ENCODE measurements at regions not wholly inside any gene's neighbourhood (a gene's known extent, or its start where the extent isn't known, plus 50 kb on each side); places are given as distances from the start of the nearest gene placed in this dataset.

DNA sequence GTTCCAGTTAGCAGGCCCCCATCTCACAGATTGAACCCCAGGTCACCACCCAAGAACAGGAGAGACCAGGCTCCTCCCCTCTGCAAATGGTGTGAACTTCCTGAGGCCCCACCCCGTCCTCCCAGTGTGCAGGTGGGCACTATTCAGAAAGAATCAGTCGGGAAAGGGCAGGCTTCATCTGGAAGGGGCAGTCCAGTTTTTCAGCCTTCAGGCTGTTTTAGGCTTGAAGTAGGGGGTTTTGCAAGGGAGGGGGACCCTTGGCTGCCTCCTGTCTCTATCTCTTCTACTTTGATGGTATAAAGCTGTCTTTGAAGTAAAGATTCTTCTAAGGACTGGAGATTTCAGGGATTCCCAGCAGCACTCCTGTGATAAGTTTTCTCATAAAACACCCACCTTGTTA is 267.6 kb downstream of the RND3 start:
- Histone ChIP-seq H3K27me3 (ENCODE audit: low read depth) (no peaks in the 10 kb centered on the region), H3K27ac (replicated peaks) (no peak overlapping the region), H3K36me3 (no peaks in the 10 kb centered on the region), H3K9me3 (replicated peaks) (no peaks in the 10 kb centered on the region), H3K4me1 (no peaks in the 10 kb centered on the region), H3K4me3 (no peak overlapping the region)
- no peak for DNase-seq
- TF ChIP-seq, protein P1, sequence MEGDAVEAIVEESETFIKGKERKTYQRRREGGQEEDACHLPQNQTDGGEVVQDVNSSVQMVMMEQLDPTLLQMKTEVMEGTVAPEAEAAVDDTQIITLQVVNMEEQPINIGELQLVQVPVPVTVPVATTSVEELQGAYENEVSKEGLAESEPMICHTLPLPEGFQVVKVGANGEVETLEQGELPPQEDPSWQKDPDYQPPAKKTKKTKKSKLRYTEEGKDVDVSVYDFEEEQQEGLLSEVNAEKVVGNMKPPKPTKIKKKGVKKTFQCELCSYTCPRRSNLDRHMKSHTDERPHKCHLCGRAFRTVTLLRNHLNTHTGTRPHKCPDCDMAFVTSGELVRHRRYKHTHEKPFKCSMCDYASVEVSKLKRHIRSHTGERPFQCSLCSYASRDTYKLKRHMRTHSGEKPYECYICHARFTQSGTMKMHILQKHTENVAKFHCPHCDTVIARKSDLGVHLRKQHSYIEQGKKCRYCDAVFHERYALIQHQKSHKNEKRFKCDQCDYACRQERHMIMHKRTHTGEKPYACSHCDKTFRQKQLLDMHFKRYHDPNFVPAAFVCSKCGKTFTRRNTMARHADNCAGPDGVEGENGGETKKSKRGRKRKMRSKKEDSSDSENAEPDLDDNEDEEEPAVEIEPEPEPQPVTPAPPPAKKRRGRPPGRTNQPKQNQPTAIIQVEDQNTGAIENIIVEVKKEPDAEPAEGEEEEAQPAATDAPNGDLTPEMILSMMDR (IDR thresholded peaks at IDR 0.05; ENCODE audit: borderline replicate concordance), result no peak
- intact Hi-C loops (cut with micrococcal nuclease), result no loop called here

DNA sequence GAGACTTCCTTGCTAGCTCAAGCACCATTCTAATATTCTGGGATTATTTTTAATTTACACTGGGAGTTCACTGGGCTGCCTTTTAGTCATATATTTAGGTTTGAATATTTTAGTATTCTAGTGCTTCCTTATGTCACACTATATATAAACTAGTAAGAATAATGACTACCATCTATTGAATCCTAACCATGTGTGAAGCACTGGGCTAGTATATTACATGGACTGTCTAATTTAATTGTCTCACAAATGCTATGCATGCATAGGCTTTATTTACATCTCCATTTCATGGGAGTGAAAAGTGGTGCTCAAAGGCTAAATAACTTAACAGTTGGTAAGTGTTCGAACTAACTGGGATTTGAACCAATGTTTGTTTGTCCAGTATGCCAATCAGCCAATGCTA is 272.4 kb downstream of the RND3 start:
- Histone ChIP-seq H3K36me3 (no peaks in the 10 kb centered on the region), H3K27ac (replicated peaks) (no peak overlapping the region), H3K4me3 (no peak overlapping the region), H3K27me3 (ENCODE audit: low read depth) (no peaks in the 10 kb centered on the region), H3K4me1 (no peaks in the 10 kb centered on the region), H3K9me3 (replicated peaks) (no peaks in the 10 kb centered on the region)
- DNase-seq, result no peak
- intact Hi-C loops (cut with micrococcal nuclease), result no loop called here
- TF ChIP-seq, protein P1 (IDR thresholded peaks at IDR 0.05; ENCODE audit: borderline replicate concordance), result no peak

DNA sequence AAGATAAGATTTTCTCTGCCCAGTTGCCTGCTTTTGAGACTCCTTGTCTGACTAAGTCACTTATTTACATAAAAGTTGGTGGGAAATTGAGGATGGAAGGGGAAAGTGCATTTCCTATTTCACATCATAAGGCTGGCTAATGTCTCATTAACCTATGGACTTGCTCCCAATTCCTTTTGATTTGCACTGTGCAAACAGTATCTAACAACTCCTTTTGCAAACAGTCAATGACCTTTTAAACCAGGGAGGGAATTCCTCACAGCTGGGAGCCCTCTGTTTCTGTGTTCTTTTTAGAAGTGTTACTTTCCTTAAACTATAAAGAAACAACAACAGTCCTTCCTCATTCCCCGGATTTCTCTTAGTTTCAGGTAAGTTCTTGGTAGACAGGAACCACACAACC is 272.8 kb downstream of the RND3 start:
- no peak overlapping the region for H3K27ac ChIP-seq (replicated peaks)
- H3K27me3 ChIP-seq (ENCODE audit: low read depth), result no peaks in the 10 kb centered on the region
- DNase-seq, result no peak
- no peak overlapping the region for H3K4me3 ChIP-seq
- no peaks in the 10 kb centered on the region for H3K36me3 ChIP-seq
- no peaks in the 10 kb centered on the region for H3K9me3 ChIP-seq (replicated peaks)
- no peaks in the 10 kb centered on the region for H3K4me1 ChIP-seq
- TF ChIP-seq, protein P1 (IDR thresholded peaks at IDR 0.05; ENCODE audit: borderline replicate concordance), result no peak
- intact Hi-C loops (cut with micrococcal nuclease), result no loop called here

DNA sequence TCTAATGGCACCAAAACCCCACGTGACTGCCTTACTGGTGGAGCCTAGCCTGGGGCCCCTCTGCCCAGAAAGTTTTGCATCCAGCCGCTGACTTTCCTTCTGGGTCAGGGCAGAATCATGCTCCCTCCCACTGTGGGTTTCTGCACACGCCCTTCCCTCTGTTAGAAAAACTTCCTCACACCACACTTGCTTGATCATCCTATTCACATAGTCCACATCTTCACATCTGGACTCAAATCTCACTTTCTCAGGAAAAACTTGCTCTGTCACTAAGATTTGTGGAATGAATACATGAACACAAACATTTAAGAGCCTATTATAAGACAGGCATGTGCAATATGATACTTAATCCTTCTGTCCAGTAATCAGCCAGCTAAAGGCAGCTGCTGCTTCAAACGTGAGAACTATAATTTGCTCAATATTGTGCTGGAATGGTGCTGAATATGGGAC is 274.7 kb downstream of the RND3 start:
- no peaks in the 10 kb centered on the region for H3K27me3 ChIP-seq (ENCODE audit: low read depth)
- H3K4me3 ChIP-seq, result no peak overlapping the region
- intact Hi-C loops (cut with micrococcal nuclease), result no loop called here
- H3K9me3 ChIP-seq (replicated peaks), result no peaks in the 10 kb centered on the region
- H3K27ac ChIP-seq (replicated peaks), result no peak overlapping the region
- H3K4me1 ChIP-seq, result no peaks in the 10 kb centered on the region
- H3K36me3 ChIP-seq, result no peaks in the 10 kb centered on the region
- TF ChIP-seq, protein P1 (IDR thresholded peaks at IDR 0.05; ENCODE audit: borderline replicate concordance), result no peak
- DNase-seq, result no peak

DNA sequence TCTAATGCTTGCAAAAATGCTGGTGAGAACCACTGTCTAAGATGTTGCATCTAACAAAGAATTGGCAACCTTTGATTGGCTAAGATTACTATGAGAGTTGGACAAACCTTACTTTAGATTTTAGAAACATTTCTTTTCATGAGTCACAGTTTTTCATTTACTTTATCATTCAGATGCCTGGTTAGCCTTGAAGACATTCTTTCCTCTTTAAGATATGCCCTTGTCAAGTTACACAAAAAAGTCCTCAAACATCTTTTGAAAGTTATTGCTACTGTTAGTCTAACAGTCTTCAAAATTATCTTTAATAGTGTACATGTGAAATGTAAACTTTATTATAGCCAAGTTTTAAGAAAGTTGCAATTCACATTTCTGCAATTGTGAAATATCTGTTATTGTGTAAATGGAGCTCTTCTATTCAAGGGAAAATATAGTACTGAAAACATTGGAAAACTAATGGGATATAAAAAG is 276.3 kb downstream of the RND3 start:
- intact Hi-C loops (cut with micrococcal nuclease), result no loop called here
- no peaks in the 10 kb centered on the region for H3K4me1 ChIP-seq
- H3K36me3 ChIP-seq, result no peaks in the 10 kb centered on the region
- DNase-seq, result no peak
- H3K4me3 ChIP-seq, result no peak overlapping the region
- H3K27ac ChIP-seq (replicated peaks), result no peak overlapping the region
- H3K9me3 ChIP-seq (replicated peaks), result no peaks in the 10 kb centered on the region
- TF ChIP-seq, protein P1 (IDR thresholded peaks at IDR 0.05; ENCODE audit: borderline replicate concordance), result no peak
- no peaks in the 10 kb centered on the region for H3K27me3 ChIP-seq (ENCODE audit: low read depth)

DNA sequence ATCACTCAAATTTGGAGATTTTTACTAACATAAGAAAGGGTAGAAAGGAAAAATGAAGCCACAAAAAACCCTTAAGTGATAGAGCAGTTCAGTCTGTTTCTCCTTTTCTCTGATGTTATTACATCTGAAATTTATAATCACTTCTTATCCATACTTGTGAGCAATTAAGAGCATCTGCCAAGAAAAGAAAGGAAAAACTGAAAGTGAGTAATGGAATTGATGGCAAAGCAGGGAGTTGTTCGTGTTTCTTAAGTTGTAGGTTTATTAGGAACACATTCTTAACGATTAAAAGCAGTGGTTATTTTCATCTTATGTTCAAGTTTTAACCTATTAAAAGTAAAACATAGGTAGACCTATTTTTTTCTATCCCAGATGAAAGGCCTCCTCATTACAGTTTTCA is 277.7 kb downstream of the RND3 start:
- TF ChIP-seq, protein P1 (IDR thresholded peaks at IDR 0.05; ENCODE audit: borderline replicate concordance), result no peak
- H3K27ac ChIP-seq (replicated peaks), result no peak overlapping the region
- H3K4me3 ChIP-seq, result no peak overlapping the region
- DNase-seq, result no peak
- H3K27me3 ChIP-seq (ENCODE audit: low read depth), result no peaks in the 10 kb centered on the region
- no peaks in the 10 kb centered on the region for H3K36me3 ChIP-seq
- no peaks in the 10 kb centered on the region for H3K4me1 ChIP-seq
- H3K9me3 ChIP-seq (replicated peaks), result no peaks in the 10 kb centered on the region
- intact Hi-C loops (cut with micrococcal nuclease), result no loop called here
